Stimulated activated CD4-positive, alpha-beta T cell treated with anti-CD3 and anti-CD28 coated beads, Interleukin-1b, Interleukin-23, amount 100 ng/mL, for 48 hours (primary cell): ENCODE measurements at regions not wholly inside any gene's neighbourhood (a gene's known extent, or its start where the extent isn't known, plus 50 kb on each side); places are given as distances from the start of the nearest gene placed in this dataset.
"Not testable (repeated sequence)": the region's sequence is repeated elsewhere in the genome, so short reads cannot be mapped to it uniquely, and the experiment has no call there.

Experiments
- DNase-seq: peaks from one replicate; pipeline ENCODE4 v3.0.0-alpha.2; 2020

- DNase-seq = no peak
These were observed 125.0 kb downstream of the URI1 start for GRCh38 chr19:30066781-30067759.

GRCh38 chr19:30067956-30068506 lies 126.0 kb downstream of the URI1 start:
- not testable (repeated sequence) for DNase-seq

- no peak for DNase-seq
These were observed 126.7 kb downstream of the URI1 start for GRCh38 chr19:30068528-30069395.

GRCh38 chr19:30069535-30070197 lies 127.6 kb downstream of the URI1 start:
- DNase-seq = no peak

- no peak for DNase-seq
These were observed 128.3 kb downstream of the URI1 start for GRCh38 chr19:30070198-30070967.

GRCh38 chr19:30070968-30071632 lies 129.1 kb downstream of the URI1 start:
- no peak for DNase-seq

GRCh38 chr19:30071871-30072270 lies 129.8 kb downstream of the URI1 start:
- DNase-seq = no peak

GRCh38 chr19:30073152-30074000 lies 131.3 kb downstream of the URI1 start:
- DNase-seq = no peak

- DNase-seq = no peak
These were observed 132.1 kb downstream of the URI1 start for GRCh38 chr19:30074096-30074495.

- DNase-seq = no peak
These were observed 133.0 kb downstream of the URI1 start for GRCh38 chr19:30074741-30075715.

- DNase-seq = no peak
These were observed 134.1 kb downstream of the URI1 start for GRCh38 chr19:30076101-30076551.

- DNase-seq = no peak
These were observed 135.0 kb downstream of the URI1 start for GRCh38 chr19:30076751-30077670.

- DNase-seq = no peak
These were observed 135.9 kb downstream of the URI1 start for GRCh38 chr19:30077851-30078355.

GRCh38 chr19:30078381-30078910 lies 136.4 kb downstream of the URI1 start:
- no peak for DNase-seq

GRCh38 chr19:30079200-30079599 lies 137.2 kb downstream of the URI1 start:
- DNase-seq = no peak

- DNase-seq = no peak
These were observed 140.1 kb downstream of the URI1 start for GRCh38 chr19:30082168-30082567.

- DNase-seq = no peak
These were observed 140.6 kb downstream of the URI1 start for GRCh38 chr19:30082611-30083010.
